Pulmonary artery endothelial cell (primary cell): ENCODE measurements at regions not wholly inside any gene's neighbourhood (a gene's known extent, or its start where the extent isn't known, plus 50 kb on each side); places are given as distances from the start of the nearest gene placed in this dataset.

ENCODE experiments used
- DNase-seq: peaks from one replicate; pipeline ENCODE4 v3.0.0-alpha.2; 2011; ENCODE audit warnings: low read depth, low spot score

GRCh38 chr7:19869979-19870378 is 96.6 kb upstream of the TMEM196 start:
- no peak for DNase-seq

- DNase-seq, result no peak
Observed at GRCh38 chr7:19853261-19853832, 79.9 kb upstream of the TMEM196 start.

- no peak for DNase-seq
Observed at GRCh38 chr7:19852192-19852591, 78.8 kb upstream of the TMEM196 start.

- no peak for DNase-seq
Observed at GRCh38 chr7:19851504-19851903, 78.1 kb upstream of the TMEM196 start.

GRCh38 chr7:19834566-19834965 is 61.1 kb upstream of the TMEM196 start:
- no peak for DNase-seq

- DNase-seq, result no peak
Observed at GRCh38 chr7:19830604-19831003, 57.2 kb upstream of the TMEM196 start.
